GM12874 (cell line): ENCODE measurements at regions not wholly inside any gene's neighbourhood (a gene's known extent, or its start where the extent isn't known, plus 50 kb on each side); places are given as distances from the start of the nearest gene placed in this dataset.

Source experiments
- CTCF ChIP-seq: IDR thresholded peaks from 2 replicates; pipeline ENCODE4 v1.5.1; 2011; ENCODE audit warnings: low read depth, mild to moderate bottlenecking, control low read depth, low read length, moderate library complexity; ENCODE audit not compliant: insufficient read depth

GRCh38 chr5:67999391-67999790 is 216.2 kb upstream of the PIK3R1 start:
- no peak for TF ChIP-seq CTCF

GRCh38 chr5:67998709-67999261 is 216.8 kb upstream of the PIK3R1 start:
- TF ChIP-seq CTCF = no peak

- TF ChIP-seq CTCF = no peak
These were observed 217.6 kb upstream of the PIK3R1 start for GRCh38 chr5:67997892-67998457.

DNA sequence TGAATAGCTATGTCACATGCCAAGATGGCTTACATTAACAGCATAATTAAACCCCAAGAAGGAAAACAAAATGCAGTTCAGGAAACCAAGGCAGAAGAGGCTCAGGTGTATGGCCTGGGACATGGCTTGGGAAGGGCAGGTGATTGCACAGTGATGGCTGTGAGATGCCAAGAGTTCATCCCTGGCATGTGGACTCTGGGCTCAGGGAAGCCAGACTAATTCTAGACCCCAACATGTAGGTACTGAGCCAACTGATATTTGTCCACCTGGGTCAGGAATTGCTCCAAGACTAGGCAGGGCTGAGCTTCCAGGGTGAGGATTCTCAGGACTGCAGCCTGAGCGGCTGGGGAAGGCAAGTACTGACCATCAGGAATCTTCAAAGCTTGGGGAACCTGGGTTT is 218.4 kb upstream of the PIK3R1 start:
- TF ChIP-seq CTCF = no peak

GRCh38 chr5:67996596-67996995 is 219.0 kb upstream of the PIK3R1 start:
- TF ChIP-seq CTCF = no peak

DNA sequence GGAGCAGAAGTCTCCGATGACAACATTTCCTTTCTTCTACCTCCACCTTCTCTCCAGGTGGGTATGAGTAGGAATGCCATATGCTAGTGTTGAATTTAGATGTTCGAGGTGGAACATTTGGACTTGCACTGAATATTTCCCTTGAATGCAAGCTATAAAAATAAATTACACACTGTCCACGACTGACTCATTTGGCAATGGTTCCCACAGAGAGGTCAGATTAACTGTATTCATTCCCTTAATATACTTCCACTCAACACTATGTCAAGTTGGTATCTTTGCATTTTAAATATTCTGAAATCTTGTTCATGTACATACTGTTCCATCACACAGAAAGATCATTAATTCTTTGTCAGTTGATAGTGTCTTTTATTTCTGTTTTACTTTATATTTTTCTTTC is 222.6 kb upstream of the PIK3R1 start:
- TF ChIP-seq CTCF = no peak

- TF ChIP-seq CTCF = no peak
These were observed 226.1 kb upstream of the PIK3R1 start for GRCh38 chr5:67989456-67989855.
